ENCODE measurements at regions not wholly inside any gene's neighbourhood (a gene's known extent, or its start where the extent isn't known, plus 50 kb on each side); places are given as distances from the start of the nearest gene placed in this dataset.

- H3K9me3 Mint-ChIP-seq, result peaks cover 4% of the 10 kb centered on the region
Observed at GRCh38 chr3:161156936-161157335, 51.8 kb upstream of the B3GALNT1 start.

GRCh38 chr3:161161603-161162002 is 56.5 kb upstream of the B3GALNT1 start:
- H3K4me3 Mint-ChIP-seq, result no peak overlapping the region
- H3K27ac Mint-ChIP-seq, result no peak overlapping the region
- DNase-seq, result no peak
- H3K9me3 Mint-ChIP-seq, result peaks cover 30% of the 10 kb centered on the region
- TF ChIP-seq, protein P1, sequence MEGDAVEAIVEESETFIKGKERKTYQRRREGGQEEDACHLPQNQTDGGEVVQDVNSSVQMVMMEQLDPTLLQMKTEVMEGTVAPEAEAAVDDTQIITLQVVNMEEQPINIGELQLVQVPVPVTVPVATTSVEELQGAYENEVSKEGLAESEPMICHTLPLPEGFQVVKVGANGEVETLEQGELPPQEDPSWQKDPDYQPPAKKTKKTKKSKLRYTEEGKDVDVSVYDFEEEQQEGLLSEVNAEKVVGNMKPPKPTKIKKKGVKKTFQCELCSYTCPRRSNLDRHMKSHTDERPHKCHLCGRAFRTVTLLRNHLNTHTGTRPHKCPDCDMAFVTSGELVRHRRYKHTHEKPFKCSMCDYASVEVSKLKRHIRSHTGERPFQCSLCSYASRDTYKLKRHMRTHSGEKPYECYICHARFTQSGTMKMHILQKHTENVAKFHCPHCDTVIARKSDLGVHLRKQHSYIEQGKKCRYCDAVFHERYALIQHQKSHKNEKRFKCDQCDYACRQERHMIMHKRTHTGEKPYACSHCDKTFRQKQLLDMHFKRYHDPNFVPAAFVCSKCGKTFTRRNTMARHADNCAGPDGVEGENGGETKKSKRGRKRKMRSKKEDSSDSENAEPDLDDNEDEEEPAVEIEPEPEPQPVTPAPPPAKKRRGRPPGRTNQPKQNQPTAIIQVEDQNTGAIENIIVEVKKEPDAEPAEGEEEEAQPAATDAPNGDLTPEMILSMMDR (IDR thresholded peaks at IDR 0.05), result no peak
- H3K27me3 Mint-ChIP-seq (ENCODE audit: insufficient read depth), result peaks cover 2% of the 10 kb centered on the region; the same call in 1 of the 2 replicates
- H3K36me3 Mint-ChIP-seq (ENCODE audit: low read depth), result peaks cover 4% of the 10 kb centered on the region
- H3K4me1 Mint-ChIP-seq (ENCODE audit: low read depth), result no peaks in the 10 kb centered on the region

More at GRCh38 chr3:161156936-161157335, 51.8 kb upstream of the B3GALNT1 start:
- no peak overlapping the region for H3K4me3 Mint-ChIP-seq
- H3K27me3 Mint-ChIP-seq (ENCODE audit: insufficient read depth), result peaks cover 2% of the 10 kb centered on the region; the same call in 1 of the 2 replicates
- DNase-seq, result no peak
- no peak overlapping the region for H3K27ac Mint-ChIP-seq
- H3K36me3 Mint-ChIP-seq (ENCODE audit: low read depth), result no peaks in the 10 kb centered on the region
- TF ChIP-seq, protein P1 (IDR thresholded peaks at IDR 0.05), result no peak
- no peaks in the 10 kb centered on the region for H3K4me1 Mint-ChIP-seq (ENCODE audit: low read depth)

- peaks cover 4% of the 10 kb centered on the region for H3K36me3 Mint-ChIP-seq (ENCODE audit: low read depth)
- peaks cover 30% of the 10 kb centered on the region for H3K9me3 Mint-ChIP-seq
- peak overlapping the region; percentile 9; the same call in 1 of the 2 replicates for H3K27ac Mint-ChIP-seq
- H3K4me1 Mint-ChIP-seq (ENCODE audit: low read depth), result no peaks in the 10 kb centered on the region
- TF ChIP-seq, protein P1 (IDR thresholded peaks at IDR 0.05), result no peak
- no peaks in the 10 kb centered on the region for H3K27me3 Mint-ChIP-seq (ENCODE audit: insufficient read depth)
- DNase-seq, result peak; percentile 70
- H3K4me3 Mint-ChIP-seq, result no peak overlapping the region
Observed at GRCh38 chr3:161163297-161163696, 57.8 kb upstream of the NMD3 start.

- H3K36me3 Mint-ChIP-seq (ENCODE audit: low read depth), result peaks cover 4% of the 10 kb centered on the region
- no peak for DNase-seq
- no peaks in the 10 kb centered on the region; the same call in 1 of the 2 replicates for H3K27me3 Mint-ChIP-seq (ENCODE audit: insufficient read depth)
- no peak overlapping the region for H3K27ac Mint-ChIP-seq
- peaks cover 26% of the 10 kb centered on the region for H3K9me3 Mint-ChIP-seq
- TF ChIP-seq, protein P1 (IDR thresholded peaks at IDR 0.05), result no peak
- no peaks in the 10 kb centered on the region for H3K4me1 Mint-ChIP-seq (ENCODE audit: low read depth)
- no peak overlapping the region for H3K4me3 Mint-ChIP-seq
Observed at GRCh38 chr3:161166051-161166450, 55.1 kb upstream of the NMD3 start.

DNA sequence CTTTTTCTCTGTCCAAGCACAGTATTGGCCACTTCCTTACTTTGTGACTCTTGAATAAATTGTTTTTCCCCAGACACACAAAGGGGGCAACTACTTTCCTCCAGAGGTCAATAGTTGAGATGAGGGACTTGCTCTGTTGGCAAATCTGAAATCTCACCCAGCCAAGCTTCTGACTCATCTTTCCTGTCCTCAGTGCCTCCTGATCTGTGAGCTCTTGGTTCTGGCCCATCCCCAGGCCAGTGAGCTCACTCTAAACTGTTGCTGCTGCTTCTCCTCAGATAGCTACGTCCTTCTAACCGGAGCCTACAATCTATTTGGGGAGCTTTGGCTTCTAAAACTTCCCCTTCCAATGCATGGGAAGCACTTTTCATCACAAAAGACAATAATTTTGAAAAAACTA is 50.0 kb upstream of the NMD3 start:
- peaks cover 4% of the 10 kb centered on the region for H3K9me3 Mint-ChIP-seq
- no peak overlapping the region for H3K27ac Mint-ChIP-seq
- H3K36me3 Mint-ChIP-seq (ENCODE audit: low read depth), result no peaks in the 10 kb centered on the region
- H3K27me3 Mint-ChIP-seq (ENCODE audit: insufficient read depth), result no peaks in the 10 kb centered on the region; the same call in 1 of the 2 replicates
- TF ChIP-seq, protein P1 (IDR thresholded peaks at IDR 0.05), result no peak
- DNase-seq, result peak; percentile 32
- H3K4me3 Mint-ChIP-seq, result no peak overlapping the region
- no peaks in the 10 kb centered on the region for H3K4me1 Mint-ChIP-seq (ENCODE audit: low read depth)
